NCI-H1092 treated with DMSO at 0.1 percent for 48 hours (cell line): ENCODE measurements at regions not wholly inside any gene's neighbourhood (a gene's known extent, or its start where the extent isn't known, plus 50 kb on each side); places are given as distances from the start of the nearest gene placed in this dataset.
"Not testable (repeated sequence)": the region's sequence is repeated elsewhere in the genome, so short reads cannot be mapped to it uniquely, and the experiment has no call there.

Experiments
- DNase-seq: peaks from one replicate; lab custom pipeline; 2025; lab: John Stamatoyannopoulos, UW

- DNase-seq = no peak
These were observed 335.3 kb downstream of the CNTNAP4 start for GRCh38 chr16:76612497-76612896.

DNA sequence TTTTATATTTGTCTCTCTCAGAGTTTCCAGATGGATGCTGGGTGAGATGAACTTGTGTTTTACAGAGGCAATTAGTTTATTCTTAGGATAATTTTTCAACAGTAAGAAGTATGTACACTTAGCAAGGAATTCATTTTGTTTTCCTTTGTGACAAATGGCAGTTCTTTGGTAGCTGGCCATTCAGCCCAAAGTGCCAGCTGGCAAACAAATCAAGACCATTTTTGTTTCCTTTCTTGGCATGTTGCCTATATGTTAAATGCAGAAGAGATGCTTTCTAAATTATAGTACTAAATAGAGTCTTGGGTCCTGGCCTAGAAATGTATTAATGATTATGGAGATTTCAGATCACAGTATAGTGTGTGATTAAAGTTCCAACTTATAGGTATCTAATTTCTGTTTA lies 337.1 kb downstream of the CNTNAP4 start:
- peak; percentile 89 for DNase-seq

DNA sequence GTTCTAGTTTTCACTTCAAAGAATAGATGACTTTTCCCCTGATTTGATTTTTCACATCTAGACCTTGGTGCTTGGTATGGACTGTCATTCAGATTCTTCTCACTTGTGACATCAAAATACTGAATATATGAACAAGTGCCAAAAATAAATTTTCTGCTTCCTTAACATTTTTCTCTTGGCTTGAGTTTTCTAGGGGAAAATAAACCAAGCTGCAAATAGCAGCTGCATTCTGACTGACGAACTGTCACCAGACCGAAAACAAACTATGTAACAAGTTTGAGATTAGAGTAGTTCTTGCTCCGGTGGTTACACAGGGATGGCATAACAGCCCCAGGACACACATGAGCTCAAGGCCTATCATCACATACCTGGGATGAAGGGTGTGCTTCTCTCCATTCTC lies 345.7 kb downstream of the CNTNAP4 start:
- no peak for DNase-seq

- no peak for DNase-seq
These were observed 357.9 kb downstream of the CNTNAP4 start for GRCh38 chr16:76634847-76635697.

GRCh38 chr16:76639685-76640289 lies 362.6 kb downstream of the CNTNAP4 start:
- DNase-seq = peak; percentile 30

DNA sequence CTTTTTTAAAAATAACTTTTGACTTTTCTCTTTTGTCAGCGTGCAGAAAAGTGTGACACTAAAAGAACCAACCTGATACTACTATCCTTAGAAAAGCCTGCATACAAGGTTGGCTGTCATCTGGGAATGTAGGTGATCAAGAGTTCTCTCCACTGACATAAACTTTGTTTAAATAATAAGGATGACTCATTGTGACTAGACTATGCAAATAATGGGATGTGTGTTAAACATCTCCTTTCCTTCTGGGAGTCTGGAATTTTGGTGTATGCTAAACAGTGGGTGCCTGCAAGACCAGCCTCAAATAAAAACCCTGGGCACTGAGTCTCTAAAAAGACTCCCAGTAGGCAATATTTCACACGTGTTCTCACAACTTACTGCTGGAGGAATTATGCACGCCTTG lies 373.4 kb downstream of the CNTNAP4 start:
- DNase-seq = no peak

GRCh38 chr16:76653390-76654026 lies 376.3 kb downstream of the CNTNAP4 start:
- DNase-seq = peak; percentile 91

DNA sequence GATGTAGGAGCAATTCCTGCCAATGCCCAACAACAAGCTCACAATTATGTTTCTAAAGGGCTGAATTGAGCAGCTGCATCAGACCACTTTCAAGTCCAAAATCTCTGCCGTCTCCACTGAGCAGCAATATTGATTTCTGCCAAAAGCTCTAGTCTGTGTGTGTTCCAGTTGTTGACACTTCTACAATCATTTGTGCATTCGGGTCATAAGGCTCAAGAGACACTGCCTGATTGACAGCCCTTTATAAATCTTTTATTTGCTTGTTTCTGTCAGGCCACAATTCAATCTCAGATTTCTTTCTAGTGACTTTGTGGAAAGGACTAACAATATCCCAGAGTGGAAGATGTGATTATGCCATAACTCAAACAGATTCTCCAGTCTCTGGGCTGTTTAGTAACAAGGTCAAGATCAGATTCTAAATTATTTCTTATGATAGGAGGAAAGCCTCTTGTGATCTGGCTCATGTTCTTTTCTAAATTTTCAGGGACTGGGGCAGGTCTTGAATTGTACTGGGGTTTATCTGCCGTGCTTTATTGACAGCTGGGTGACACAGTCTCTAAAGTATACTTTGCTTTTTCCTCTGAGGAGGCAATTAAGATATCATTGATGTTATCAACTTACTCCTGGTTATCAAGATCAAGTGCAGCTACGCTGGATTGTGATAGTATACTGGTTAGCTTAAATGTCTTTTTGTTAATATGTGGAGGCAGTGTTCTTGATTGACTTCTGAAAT lies 377.1 kb downstream of the CNTNAP4 start:
- DNase-seq = peak; percentile 78

GRCh38 chr16:76656994-76657393 lies 379.8 kb downstream of the CNTNAP4 start:
- no peak for DNase-seq

DNA sequence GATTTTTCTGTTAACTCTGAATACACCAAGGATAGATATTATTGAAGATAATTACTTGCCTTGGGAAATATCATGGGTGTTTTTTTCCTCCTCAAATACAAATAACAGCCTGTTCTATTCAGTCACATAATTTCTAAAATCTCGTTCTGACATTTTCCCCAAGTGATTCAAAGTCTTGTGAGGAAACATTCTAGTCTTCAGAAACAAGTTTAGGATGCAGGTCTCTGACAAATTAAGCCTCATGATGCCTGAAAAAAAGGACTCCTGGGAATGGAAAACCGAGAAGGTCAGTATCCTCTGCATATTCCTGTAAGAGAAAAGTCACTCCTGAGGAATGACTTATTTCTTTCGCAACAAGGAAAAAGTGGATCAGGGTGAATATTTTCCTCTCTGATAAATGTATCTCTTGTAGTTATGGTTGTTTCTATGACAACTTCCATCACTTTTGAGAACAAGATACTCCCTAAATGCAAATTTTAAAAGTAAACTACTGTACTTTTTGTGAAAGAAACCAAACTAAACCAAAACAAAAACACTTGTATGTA lies 384.6 kb downstream of the CNTNAP4 start:
- DNase-seq = no peak

GRCh38 chr16:76665571-76666275 lies 388.5 kb downstream of the CNTNAP4 start:
- DNase-seq = no peak

- no peak for DNase-seq
These were observed 391.1 kb downstream of the CNTNAP4 start for GRCh38 chr16:76668207-76668725.

- DNase-seq = no peak
These were observed 392.1 kb downstream of the CNTNAP4 start for GRCh38 chr16:76669288-76669687.

DNA sequence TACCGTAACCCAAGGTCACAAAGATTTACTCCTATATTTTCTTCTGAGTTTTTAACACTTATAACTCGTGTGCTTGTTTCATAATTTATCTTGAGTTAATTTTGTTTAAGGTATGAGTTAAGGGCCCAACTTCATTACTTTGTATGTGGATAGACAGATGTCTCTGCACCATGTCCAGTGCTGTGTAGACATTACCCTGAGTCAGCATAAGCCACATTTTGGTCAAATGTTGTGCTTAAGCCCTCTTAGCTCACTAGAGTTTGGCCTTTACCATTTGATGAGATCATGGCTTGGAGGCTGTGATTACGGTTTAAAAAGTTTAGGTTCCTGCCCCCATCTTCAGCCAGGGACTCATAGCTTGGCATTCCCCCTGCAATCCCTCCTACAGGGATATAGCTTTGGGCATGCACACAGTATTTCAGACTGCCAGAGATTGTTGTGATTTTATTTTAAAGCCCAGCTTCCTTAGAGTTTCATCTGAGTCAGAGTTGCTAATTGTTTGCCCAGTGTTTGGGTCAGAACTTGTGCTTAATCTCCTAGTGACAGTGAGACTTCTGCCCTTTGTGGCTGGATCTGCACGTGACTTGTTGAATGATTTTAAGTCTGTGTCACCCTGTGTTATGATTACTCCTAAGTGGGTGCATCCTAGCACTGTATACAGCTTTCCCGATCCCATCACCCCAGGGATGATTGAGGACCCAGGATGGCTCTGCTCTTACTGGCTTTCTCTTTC lies 393.1 kb downstream of the CNTNAP4 start:
- DNase-seq = no peak

- no peak for DNase-seq
These were observed 399.2 kb downstream of the CNTNAP4 start for GRCh38 chr16:76676356-76676755.

- DNase-seq = no peak
These were observed 404.1 kb downstream of the CNTNAP4 start for GRCh38 chr16:76681296-76681695.

DNA sequence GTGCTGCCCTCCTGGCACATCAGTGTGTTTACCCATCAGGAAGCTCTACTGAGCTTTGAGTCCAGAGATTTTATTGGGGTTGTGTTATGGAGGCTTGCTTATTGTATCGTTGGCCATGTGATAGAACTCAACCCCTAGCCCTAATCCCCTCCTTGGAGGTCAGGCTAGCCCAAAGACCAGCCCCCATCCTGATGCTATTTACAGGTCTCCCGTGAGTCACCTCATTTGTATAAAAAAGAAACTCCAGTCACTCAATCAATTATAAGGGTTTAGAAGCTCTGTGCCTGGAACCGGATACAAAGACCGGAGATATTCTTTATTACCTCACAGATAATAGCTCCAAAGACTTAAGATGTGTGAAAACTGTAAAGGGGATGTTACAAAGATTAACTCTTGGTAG lies 405.9 kb downstream of the CNTNAP4 start:
- no peak for DNase-seq

DNA sequence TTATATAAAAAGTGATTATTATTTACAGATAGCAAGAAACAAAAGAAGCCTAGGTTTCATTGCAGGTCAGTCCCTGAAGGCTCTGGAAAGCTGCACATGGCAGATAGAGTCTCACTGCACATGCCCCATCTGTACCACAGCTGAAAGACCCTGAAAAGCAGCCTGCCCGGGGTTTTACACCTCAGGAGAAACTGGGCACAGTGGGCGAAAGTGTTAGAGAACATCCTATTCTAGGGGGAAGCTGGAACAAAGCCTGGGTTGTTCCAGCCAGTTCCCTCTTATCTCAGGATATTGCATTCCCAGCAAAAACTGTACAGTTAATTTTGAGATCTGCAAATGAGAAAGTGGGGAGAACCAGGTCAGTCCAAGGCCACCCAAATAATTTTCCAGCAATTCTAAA lies 419.7 kb downstream of the CNTNAP4 start:
- DNase-seq = no peak

- DNase-seq = no peak
These were observed 428.7 kb downstream of the CNTNAP4 start for GRCh38 chr16:76705892-76706291.

GRCh38 chr16:76713191-76713590 lies 436.0 kb downstream of the CNTNAP4 start:
- no peak for DNase-seq

GRCh38 chr16:76716251-76716650 lies 439.1 kb downstream of the CNTNAP4 start:
- not testable (repeated sequence) for DNase-seq
